PC-9 (cell line): ENCODE measurements at regions not wholly inside any gene's neighbourhood (a gene's known extent, or its start where the extent isn't known, plus 50 kb on each side); places are given as distances from the start of the nearest gene placed in this dataset.

ENCODE experiments used
- EZH2 ChIP-seq: fragments of 200-600 bp; sonication (generic); IDR thresholded peaks from 2 replicates; pipeline ENCODE4 v1.8.0; 2017; ENCODE audit warnings: antibody characterized with exemption, low read depth
- TF ChIP-seq, protein P1 (sequence below): fragments of 200-600 bp; sonication (generic); conservative IDR thresholded peaks from 2 replicates; pipeline ENCODE4 v1.6.1; 2017; ENCODE audit warnings: mixed run types, antibody characterized with exemption, mild to moderate bottlenecking, moderate library complexity

DNA sequence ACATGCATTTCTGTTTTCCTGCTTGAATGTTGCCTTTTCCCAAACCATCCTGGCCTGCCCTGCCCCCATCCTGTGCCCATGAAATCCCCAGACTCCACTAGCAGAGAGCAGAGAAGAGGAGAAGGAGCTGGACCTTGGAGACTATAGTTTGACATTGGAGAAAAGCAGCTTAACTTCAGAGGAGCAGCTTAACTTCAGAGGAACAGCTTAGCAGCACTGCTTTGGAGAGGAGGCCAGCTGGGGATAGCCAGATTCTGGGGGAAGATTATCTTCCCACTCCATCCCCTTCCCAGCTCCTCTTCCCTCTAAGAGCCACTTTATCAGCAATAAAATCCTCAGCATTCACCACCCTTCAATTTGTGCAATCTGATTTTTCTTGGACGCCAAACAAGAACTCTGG, 443.0 kb downstream of the PCDH10 start:
- TF ChIP-seq, protein P1, sequence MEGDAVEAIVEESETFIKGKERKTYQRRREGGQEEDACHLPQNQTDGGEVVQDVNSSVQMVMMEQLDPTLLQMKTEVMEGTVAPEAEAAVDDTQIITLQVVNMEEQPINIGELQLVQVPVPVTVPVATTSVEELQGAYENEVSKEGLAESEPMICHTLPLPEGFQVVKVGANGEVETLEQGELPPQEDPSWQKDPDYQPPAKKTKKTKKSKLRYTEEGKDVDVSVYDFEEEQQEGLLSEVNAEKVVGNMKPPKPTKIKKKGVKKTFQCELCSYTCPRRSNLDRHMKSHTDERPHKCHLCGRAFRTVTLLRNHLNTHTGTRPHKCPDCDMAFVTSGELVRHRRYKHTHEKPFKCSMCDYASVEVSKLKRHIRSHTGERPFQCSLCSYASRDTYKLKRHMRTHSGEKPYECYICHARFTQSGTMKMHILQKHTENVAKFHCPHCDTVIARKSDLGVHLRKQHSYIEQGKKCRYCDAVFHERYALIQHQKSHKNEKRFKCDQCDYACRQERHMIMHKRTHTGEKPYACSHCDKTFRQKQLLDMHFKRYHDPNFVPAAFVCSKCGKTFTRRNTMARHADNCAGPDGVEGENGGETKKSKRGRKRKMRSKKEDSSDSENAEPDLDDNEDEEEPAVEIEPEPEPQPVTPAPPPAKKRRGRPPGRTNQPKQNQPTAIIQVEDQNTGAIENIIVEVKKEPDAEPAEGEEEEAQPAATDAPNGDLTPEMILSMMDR: no peak
- TF ChIP-seq EZH2: no peak
